ENCODE measurements at regions not wholly inside any gene's neighbourhood (a gene's known extent, or its start where the extent isn't known, plus 50 kb on each side); places are given as distances from the start of the nearest gene placed in this dataset.

DNA sequence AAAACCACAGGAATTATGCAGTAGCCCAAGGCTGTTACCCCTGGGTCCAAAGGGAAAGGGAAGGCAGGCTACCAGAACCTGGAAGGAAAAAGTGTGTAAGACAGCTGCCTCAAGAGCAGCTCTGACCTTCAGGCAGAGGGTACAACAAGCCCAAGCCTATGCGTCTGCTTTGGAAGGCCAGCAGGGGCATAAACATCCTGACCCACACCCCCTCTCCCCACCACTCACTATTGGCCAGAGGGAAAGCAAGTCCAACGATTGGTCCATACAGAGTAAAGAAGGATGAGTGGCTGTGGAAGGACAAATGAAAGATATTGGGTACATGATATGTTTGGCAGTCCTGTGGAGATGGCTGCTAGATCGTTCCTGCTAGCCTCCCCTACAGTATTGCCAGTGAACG is 227.6 kb upstream of the HNRNPA3 start:
- in situ Hi-C loops (cut with HindIII; ENCODE audit: low pct_ligation_motif_present, low sequenced_read_pairs): no loop called here
- Histone ChIP-seq H3K27ac (no peak overlapping the region), H3K36me3 (replicated peaks) (no peaks in the 10 kb centered on the region), H3K27me3 (replicated peaks) (no peaks in the 10 kb centered on the region), H3K4me3 (ENCODE audit: low read depth, low read length) (no peak overlapping the region)
- no peak for TF ChIP-seq CTCF (IDR thresholded peaks at IDR 0.05; ENCODE audit: low read depth, low read length, missing control alignments)
- DNase-seq: no peak

- DNase-seq: no peak
- Histone ChIP-seq H3K27ac (no peak overlapping the region), H3K4me3 (ENCODE audit: low read depth, low read length) (no peak overlapping the region), H3K27me3 (replicated peaks) (no peaks in the 10 kb centered on the region), H3K36me3 (replicated peaks) (no peaks in the 10 kb centered on the region)
- in situ Hi-C loops (cut with HindIII; ENCODE audit: low pct_ligation_motif_present, low sequenced_read_pairs): no loop called here
- no peak for TF ChIP-seq CTCF (IDR thresholded peaks at IDR 0.05; ENCODE audit: low read depth, low read length, missing control alignments)
These were observed 226.7 kb upstream of the HNRNPA3 start for GRCh38 chr2:176985871-176986270.

GRCh38 chr2:176986487-176986886 is 226.1 kb upstream of the HNRNPA3 start:
- in situ Hi-C loops (cut with HindIII; ENCODE audit: low pct_ligation_motif_present, low sequenced_read_pairs): no loop called here
- Histone ChIP-seq H3K4me3 (ENCODE audit: low read depth, low read length) (no peak overlapping the region), H3K27ac (no peak overlapping the region), H3K27me3 (replicated peaks) (no peaks in the 10 kb centered on the region), H3K36me3 (replicated peaks) (no peaks in the 10 kb centered on the region)
- TF ChIP-seq CTCF (IDR thresholded peaks at IDR 0.05; ENCODE audit: low read depth, low read length, missing control alignments): no peak
- DNase-seq: no peak

DNA sequence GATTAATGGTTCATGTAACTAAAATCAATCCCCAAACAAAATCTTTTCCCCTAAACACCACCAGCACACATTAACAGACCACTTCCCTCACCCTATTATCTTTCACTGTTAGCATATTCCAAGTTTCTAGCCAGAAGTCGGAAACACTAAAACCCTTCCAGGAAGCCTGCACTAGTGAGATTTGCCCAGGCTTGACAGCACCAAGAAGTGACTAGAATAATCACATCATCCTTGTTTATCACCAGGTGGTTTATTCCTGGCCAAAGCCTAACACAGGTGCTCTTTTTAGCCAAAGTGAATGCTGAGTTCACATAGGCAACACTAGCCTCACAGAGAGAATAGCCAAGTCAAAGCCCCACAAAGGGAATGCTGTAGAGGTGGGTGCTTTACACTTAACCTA is 221.2 kb upstream of the HNRNPA3 start:
- DNase-seq: no peak
- no peak overlapping the region for H3K27ac ChIP-seq
- no peak for TF ChIP-seq CTCF (IDR thresholded peaks at IDR 0.05; ENCODE audit: low read depth, low read length, missing control alignments)
- no peaks in the 10 kb centered on the region for H3K36me3 ChIP-seq (replicated peaks)
- H3K27me3 ChIP-seq (replicated peaks): no peaks in the 10 kb centered on the region
- H3K4me3 ChIP-seq (ENCODE audit: low read depth, low read length): no peak overlapping the region
- in situ Hi-C loops (cut with HindIII; ENCODE audit: low pct_ligation_motif_present, low sequenced_read_pairs): no loop called here

- no peaks in the 10 kb centered on the region for H3K36me3 ChIP-seq (replicated peaks)
- DNase-seq: peak; percentile 84
These were observed 215.4 kb upstream of the HNRNPA3 start for GRCh38 chr2:176997074-176997791.

More at GRCh38 chr2:176997074-176997791, 215.4 kb upstream of the HNRNPA3 start:
- in situ Hi-C loops (cut with HindIII; ENCODE audit: low pct_ligation_motif_present, low sequenced_read_pairs): no loop called here
- peak overlapping the region; percentile 34 for H3K27ac ChIP-seq
- TF ChIP-seq CTCF (IDR thresholded peaks at IDR 0.05; ENCODE audit: low read depth, low read length, missing control alignments): no peak
- H3K27me3 ChIP-seq (replicated peaks): no peaks in the 10 kb centered on the region
- no peak overlapping the region for H3K4me3 ChIP-seq (ENCODE audit: low read depth, low read length)
